H9 (cell line): ENCODE measurements at regions not wholly inside any gene's neighbourhood (a gene's known extent, or its start where the extent isn't known, plus 50 kb on each side); places are given as distances from the start of the nearest gene placed in this dataset.

Experiments used
- DNase-seq: peaks from one replicate; pipeline ENCODE4 v3.0.0-alpha.2; 2017
- H2AFZ ChIP-seq: one replicate; pipeline ENCODE4 v1.6.1; 2013; ENCODE audit warnings: mild to moderate bottlenecking, low read length, control low read depth, moderate library complexity
- H2AK5ac ChIP-seq: 2 replicates; pipeline ENCODE4 v1.6.1; 2013; ENCODE audit warnings: low read length, control low read depth, mixed read lengths; ENCODE audit not compliant: insufficient read length
- H2BK120ac ChIP-seq: one replicate; pipeline ENCODE4 v1.6.1; 2013; ENCODE audit warnings: low read depth, mild to moderate bottlenecking, low read length, control low read depth, inconsistent platforms; ENCODE audit not compliant: poor library complexity, severe bottlenecking
- H2BK12ac ChIP-seq: 2 replicates; pipeline ENCODE4 v1.6.1; 2013; ENCODE audit warnings: low read length, control low read depth, mixed read lengths, low read depth; ENCODE audit not compliant: insufficient read length
- H2BK15ac ChIP-seq: 2 replicates; pipeline ENCODE4 v1.6.1; 2013; ENCODE audit warnings: low read depth, low read length, control low read depth
- H2BK20ac ChIP-seq: one replicate; pipeline ENCODE4 v1.6.1; 2013; ENCODE audit warnings: low read depth, mild to moderate bottlenecking, low read length, control low read depth, inconsistent platforms; ENCODE audit not compliant: poor library complexity, severe bottlenecking
- H2BK5ac ChIP-seq: 2 replicates; pipeline ENCODE4 v1.6.1; 2013; ENCODE audit warnings: low read length, control low read depth, mixed read lengths; ENCODE audit not compliant: insufficient read length
- H3K14ac ChIP-seq: 2 replicates; pipeline ENCODE4 v1.6.1; 2013; ENCODE audit warnings: low read length, control low read depth; ENCODE audit not compliant: insufficient read depth
- H3K18ac ChIP-seq: 2 replicates; pipeline ENCODE4 v1.6.1; 2013; ENCODE audit warnings: low read depth, mild to moderate bottlenecking, mixed read lengths, low read length, control low read depth; ENCODE audit not compliant: insufficient read length
- H3K23ac ChIP-seq: 2 replicates; pipeline ENCODE4 v1.6.1; 2013; ENCODE audit warnings: low read length, control low read depth, mixed read lengths, low read depth; ENCODE audit not compliant: insufficient read length
- H3K23me2 ChIP-seq: 2 replicates; pipeline ENCODE4 v1.6.1; 2013; ENCODE audit warnings: low read depth, mild to moderate bottlenecking, mixed read lengths, low read length, control low read depth; ENCODE audit not compliant: insufficient read length, poor library complexity, severe bottlenecking
- H3K27ac ChIP-seq: 2 replicates; pipeline ENCODE4 v1.5.1; 2013; ENCODE audit warnings: low read length, control low read depth, mixed read lengths, low read depth; ENCODE audit not compliant: insufficient read length
- H3K27me3 ChIP-seq: 2 replicates; pipeline ENCODE4 v1.6.1; 2013; ENCODE audit warnings: low read length, control low read depth, inconsistent platforms; ENCODE audit not compliant: insufficient read depth
- H3K4ac ChIP-seq: 2 replicates; pipeline ENCODE4 v1.6.1; 2013; ENCODE audit warnings: low read depth, mild to moderate bottlenecking, control low read depth, inconsistent platforms, low read length, moderate library complexity
- H3K4me1 ChIP-seq: 2 replicates; pipeline ENCODE4 v1.6.1; 2013; ENCODE audit warnings: low read length, control low read depth, inconsistent platforms; ENCODE audit not compliant: insufficient read depth
- H3K4me2 ChIP-seq: 2 replicates; pipeline ENCODE4 v1.6.1; 2013; ENCODE audit warnings: low read length, control low read depth, mixed read lengths; ENCODE audit not compliant: insufficient read length, insufficient read depth
- H3K56ac ChIP-seq: 2 replicates; pipeline ENCODE4 v1.6.1; 2013; ENCODE audit warnings: low read depth, mild to moderate bottlenecking, mixed read lengths, low read length, control low read depth; ENCODE audit not compliant: insufficient read length
- H3K79me1 ChIP-seq: 2 replicates; pipeline ENCODE4 v1.6.1; 2013; ENCODE audit warnings: low read depth, mild to moderate bottlenecking, moderate library complexity, low read length, control low read depth, inconsistent platforms; ENCODE audit not compliant: insufficient read depth, poor library complexity, severe bottlenecking
- H3K79me2 ChIP-seq: 2 replicates; pipeline ENCODE4 v1.6.1; 2013; ENCODE audit warnings: low read length, control low read depth, inconsistent platforms; ENCODE audit not compliant: insufficient read depth
- H3K9ac ChIP-seq: 2 replicates; pipeline ENCODE4 v1.6.1; 2013; ENCODE audit warnings: low read length, control low read depth, mixed read lengths; ENCODE audit not compliant: insufficient read length; ENCODE audit errors: extremely low read depth
- H3K9me3 ChIP-seq: one replicate; pipeline ENCODE4 v1.6.1; 2013; ENCODE audit warnings: low read depth, low read length, inconsistent platforms; ENCODE audit not compliant: control insufficient read depth
- H3T11ph ChIP-seq: one replicate; pipeline ENCODE4 v1.6.1; 2013; ENCODE audit warnings: mild to moderate bottlenecking, low read length, control low read depth, inconsistent platforms
- H4K20me1 ChIP-seq: one replicate; pipeline ENCODE4 v1.6.1; 2013; ENCODE audit not compliant: control insufficient read depth, insufficient read length, insufficient read depth
- H4K5ac ChIP-seq: 2 replicates; pipeline ENCODE4 v1.6.1; 2013; ENCODE audit warnings: low read depth, mild to moderate bottlenecking, mixed read lengths, low read length, control low read depth; ENCODE audit not compliant: insufficient read length
- H4K8ac ChIP-seq: replicated peaks from 2 replicates; pipeline ENCODE4 v1.6.1; 2013; ENCODE audit warnings: low read length, control low read depth, mixed read lengths, low read depth; ENCODE audit not compliant: insufficient read length
- H4K91ac ChIP-seq: 2 replicates; pipeline ENCODE4 v1.6.1; 2013; ENCODE audit warnings: low read depth, mild to moderate bottlenecking, moderate library complexity, mixed read lengths, low read length, control low read depth; ENCODE audit not compliant: insufficient read length
- H3K27ac Mint-ChIP-seq, 3 experiments: 2 replicates in 2 of 3; 3 replicates in 1 of 3; pipeline ENCODE4 v1.8.0; 2020 to 2021; ENCODE audit warnings: mixed read lengths in 3 of 3, mild to moderate bottlenecking in 1 of 3, moderate library complexity in 1 of 3
- H3K27me3 Mint-ChIP-seq: 2 replicates; pipeline ENCODE4 v1.8.0; 2021; ENCODE audit warnings: low read depth, mild to moderate bottlenecking, moderate library complexity, mixed read lengths
- H3K36me3 Mint-ChIP-seq, 3 experiments: 2 replicates in 2 of 3; 3 replicates in 1 of 3; pipeline ENCODE4 v1.8.0; 2020 to 2021; ENCODE audit warnings: low read depth in 3 of 3, mixed read lengths in 3 of 3; ENCODE audit not compliant: insufficient read depth in 1 of 3
- H3K4me1 Mint-ChIP-seq, 2 experiments: 2 replicates each; pipeline ENCODE4 v1.8.0; 2020; ENCODE audit warnings: mixed read lengths in 2 of 2
- H3K4me3 Mint-ChIP-seq, 2 experiments: 2 replicates in 1 of 2; 3 replicates in 1 of 2; pipeline ENCODE4 v1.8.0; 2020 to 2021; ENCODE audit warnings: mild to moderate bottlenecking in 2 of 2, mixed read lengths in 2 of 2, moderate library complexity in 1 of 2
- H3K9me3 Mint-ChIP-seq, 2 experiments: 2 replicates in 1 of 2; 3 replicates in 1 of 2; pipeline ENCODE4 v1.8.0; 2020; ENCODE audit warnings: mild to moderate bottlenecking in 2 of 2, mixed read lengths in 2 of 2, moderate library complexity in 1 of 2
- CTCF ChIP-seq: fragments of 200-600 bp; sonication (generic); conservative IDR thresholded peaks from 3 replicates; pipeline ENCODE4 v1.8.0; 2021; ENCODE audit warnings: antibody characterized with exemption, mild to moderate bottlenecking
- WGBS: extraction: QIAGEN DNeasy Blood & Tissue Kit; methylation state at CpG from one replicate; pipeline ENCODE4 v1.1.7; 2013; ENCODE audit warnings: missing lambda C conversion rate, low lambda C conversion rate, mixed read lengths; ENCODE audit not compliant: insufficient read length; ENCODE audit errors: extremely low coverage; 5-methylcytosine and 5-hydroxymethylcytosine counted together

DNA sequence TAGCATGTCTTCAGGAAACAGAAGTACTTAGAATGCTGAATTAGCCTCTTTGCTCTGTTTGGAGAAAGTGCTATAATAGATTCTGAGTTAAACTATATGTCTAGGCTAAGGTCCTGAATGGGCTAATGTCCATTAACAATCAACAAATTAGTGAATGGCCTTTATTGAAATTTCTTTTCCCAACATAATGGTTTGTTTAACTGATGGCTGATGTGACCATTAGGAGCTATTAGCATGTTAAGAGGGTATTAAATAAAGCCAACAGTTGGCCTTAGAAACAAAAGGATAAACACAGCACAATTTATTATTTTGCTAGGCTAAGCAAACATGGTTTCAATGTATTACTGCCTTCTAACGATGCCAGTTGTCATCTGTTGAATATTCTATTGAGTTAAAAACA, 234.3 kb upstream of the HS3ST5 start:
- H3K27me3 ChIP-seq: no peaks in the 10 kb centered on the region; the same call in 1 of the 2 replicates
- WGBS: no CpG with 5 or more reads among the region's 1 CpG

More for the DNA sequence above, 234.3 kb upstream of the HS3ST5 start:
- Mint-ChIP-seq H3K36me3 (peaks cover 2 to 23% (median 6%) of the 10 kb centered on the region in 3 experiments; a peak in 5 of 7 replicates), H3K4me3 (no peak overlapping the region), H3K9me3 (peaks cover 7 to 12% of the 10 kb centered on the region in 2 experiments), H3K27ac (no peak overlapping the region), H3K27me3 (no peaks in the 10 kb centered on the region; the same call in none of the 2 replicates), H3K4me1 (peaks cover 16 to 21% of the 10 kb centered on the region in 2 experiments)
- H3K9ac ChIP-seq: no peak overlapping the region
- DNase-seq: no peak
- H2AK5ac ChIP-seq: no peak overlapping the region
- H2BK120ac ChIP-seq: no peak overlapping the region
- no peak overlapping the region for H3K18ac ChIP-seq
- H3K23ac ChIP-seq: no peak overlapping the region
- no peaks in the 10 kb centered on the region for H3K23me2 ChIP-seq
- no peak overlapping the region for H4K5ac ChIP-seq
- no peak overlapping the region for H4K8ac ChIP-seq
- H3K79me2 ChIP-seq: no peaks in the 10 kb centered on the region
- H3K14ac ChIP-seq: no peak overlapping the region
- H3K4me2 ChIP-seq: no peak overlapping the region
- no peak overlapping the region for H2BK15ac ChIP-seq
- H2AFZ ChIP-seq: no peak overlapping the region
- no peak for TF ChIP-seq CTCF
- no peaks in the 10 kb centered on the region for H3K79me1 ChIP-seq
- H3T11ph ChIP-seq: no peak overlapping the region
- H3K27ac ChIP-seq: no peak overlapping the region
- H4K91ac ChIP-seq: no peak overlapping the region
- H3K4ac ChIP-seq: no peak overlapping the region
- no peaks in the 10 kb centered on the region for H4K20me1 ChIP-seq
- no peak overlapping the region for H2BK12ac ChIP-seq
- H3K56ac ChIP-seq: no peak overlapping the region
- H2BK20ac ChIP-seq: no peak overlapping the region
- no peaks in the 10 kb centered on the region for H3K4me1 ChIP-seq
- no peaks in the 10 kb centered on the region for H3K9me3 ChIP-seq
- no peak overlapping the region for H2BK5ac ChIP-seq
